Neuronal stem cell (in vitro differentiated cells): ENCODE measurements at regions not wholly inside any gene's neighbourhood (a gene's known extent, or its start where the extent isn't known, plus 50 kb on each side); places are given as distances from the start of the nearest gene placed in this dataset.

Source experiments
- DNase-seq: peaks from one replicate; pipeline ENCODE4 v3.0.0-alpha.2; 2013; ENCODE audit warnings: low spot score
- H2AFZ ChIP-seq: one replicate; pipeline ENCODE4 v1.6.1; 2013; ENCODE audit warnings: mild to moderate bottlenecking, low read length, inconsistent platforms
- H2AK5ac ChIP-seq: 2 replicates; pipeline ENCODE4 v1.6.1; 2013; ENCODE audit warnings: low read depth, mild to moderate bottlenecking, inconsistent platforms, low read length, moderate library complexity, mixed read lengths
- H2BK120ac ChIP-seq: 2 replicates; pipeline ENCODE4 v1.6.1; 2013; ENCODE audit warnings: low read depth, mild to moderate bottlenecking, inconsistent platforms, low read length, moderate library complexity, mixed read lengths
- H2BK12ac ChIP-seq: one replicate; pipeline ENCODE4 v1.6.1; 2013; ENCODE audit warnings: low read length, inconsistent platforms
- H2BK15ac ChIP-seq: 2 replicates; pipeline ENCODE4 v1.6.1; 2013; ENCODE audit warnings: mild to moderate bottlenecking, low read length, inconsistent platforms, mixed read lengths
- H2BK5ac ChIP-seq: one replicate; pipeline ENCODE4 v1.6.1; 2013; ENCODE audit warnings: inconsistent platforms, mild to moderate bottlenecking, low read length, moderate library complexity
- H3K14ac ChIP-seq: one replicate; pipeline ENCODE4 v1.6.1; 2013; ENCODE audit warnings: low read length, inconsistent platforms
- H3K18ac ChIP-seq: 2 replicates; pipeline ENCODE4 v1.6.1; 2013; ENCODE audit warnings: low read length, inconsistent platforms
- H3K23ac ChIP-seq: 2 replicates; pipeline ENCODE4 v1.6.1; 2013; ENCODE audit warnings: low read depth, mild to moderate bottlenecking, mixed read lengths, low read length, inconsistent platforms; ENCODE audit not compliant: poor library complexity
- H3K27ac ChIP-seq: replicated peaks from 3 replicates; pipeline ENCODE4 v1.5.1; 2013; ENCODE audit warnings: low read length, inconsistent platforms
- H3K27me3 ChIP-seq, 3 experiments: 2 replicates each; pipeline ENCODE4 v1.6.1; 2013; ENCODE audit warnings: low read length in 3 of 3, mild to moderate bottlenecking in 2 of 3, inconsistent platforms in 1 of 3, low read depth in 1 of 3, mixed read lengths in 1 of 3, moderate library complexity in 1 of 3; ENCODE audit not compliant: control insufficient read depth in 3 of 3, insufficient read depth in 3 of 3
- H3K36me3 ChIP-seq, 2 donors: replicated peaks in 1 of 2; 2 replicates each; pipeline ENCODE4 v1.6.1; 2013; ENCODE audit warnings: low read length in 2 of 2; ENCODE audit not compliant: control insufficient read depth in 2 of 2, insufficient read depth in 2 of 2
- H3K4ac ChIP-seq: 2 replicates; pipeline ENCODE4 v1.6.1; 2013; ENCODE audit warnings: inconsistent platforms, mild to moderate bottlenecking, low read length, moderate library complexity
- H3K4me1 ChIP-seq, 2 donors: 1 replicate in 1 of 2; 2 replicates in 1 of 2; pipeline ENCODE4 v1.6.1; 2013; ENCODE audit warnings: low read length in 2 of 2, low read depth in 1 of 2; ENCODE audit not compliant: control insufficient read depth in 2 of 2, insufficient read depth in 1 of 2
- H3K4me2 ChIP-seq: one replicate; pipeline ENCODE4 v1.6.1; 2013; ENCODE audit warnings: mild to moderate bottlenecking, low read length, inconsistent platforms; ENCODE audit not compliant: insufficient read depth, poor library complexity, severe bottlenecking
- H3K4me3 ChIP-seq, 2 donors: 2 replicates each; pipeline ENCODE4 v1.5.1; 2013; ENCODE audit warnings: low read length in 2 of 2, mild to moderate bottlenecking in 2 of 2, inconsistent platforms in 1 of 2, moderate library complexity in 1 of 2
- H3K79me1 ChIP-seq: one replicate; pipeline ENCODE4 v1.6.1; 2013; ENCODE audit warnings: low read depth, mild to moderate bottlenecking, inconsistent platforms, low read length, moderate library complexity
- H3K9ac ChIP-seq: one replicate; pipeline ENCODE4 v1.6.1; 2013; ENCODE audit warnings: mild to moderate bottlenecking, low read depth, low read length, inconsistent platforms; ENCODE audit not compliant: poor library complexity
- H3K9me3 ChIP-seq, 2 donors: replicated peaks in 1 of 2; 2 replicates each; pipeline versions ENCODE3 to v1.6.1; 2013; ENCODE audit warnings: low read length in 2 of 2, mild to moderate bottlenecking in 2 of 2, inconsistent platforms in 1 of 2, low read depth in 1 of 2, mixed read lengths in 1 of 2, moderate library complexity in 1 of 2; ENCODE audit not compliant: control insufficient read depth in 2 of 2, insufficient read depth in 1 of 2
- H4K8ac ChIP-seq: one replicate; pipeline ENCODE4 v1.6.1; 2013; ENCODE audit warnings: low read depth, mild to moderate bottlenecking, inconsistent platforms, low read length, moderate library complexity
- H4K91ac ChIP-seq: one replicate; pipeline ENCODE4 v1.6.1; 2013; ENCODE audit warnings: low read length, low read depth, mild to moderate bottlenecking, inconsistent platforms; ENCODE audit not compliant: poor library complexity
- WGBS, 2 donors: extraction: QIAGEN DNeasy Blood & Tissue Kit; methylation state at CpG; one replicate each; pipeline ENCODE4 v1.1.7; 2013; ENCODE audit warnings: missing lambda C conversion rate in 2 of 2, mixed read lengths in 1 of 2; ENCODE audit not compliant: insufficient read length in 2 of 2, insufficient replicate concordance in 1 of 2; ENCODE audit errors: extremely low coverage in 2 of 2; 5-methylcytosine and 5-hydroxymethylcytosine counted together

- no peaks in the 10 kb centered on the region for H3K79me1 ChIP-seq
- H3K9ac ChIP-seq: no peak overlapping the region
- WGBS, 2 donors: no CpG with 5 or more reads among the region's 3 CpGs
- no peak for DNase-seq
- H3K4ac ChIP-seq: no peak overlapping the region
- no peak overlapping the region for H2BK5ac ChIP-seq
- no peak overlapping the region for H2BK15ac ChIP-seq
- no peak overlapping the region for H2BK120ac ChIP-seq
- H2AFZ ChIP-seq: no peak overlapping the region
- no peak overlapping the region for H3K27ac ChIP-seq
- no peak overlapping the region for H2AK5ac ChIP-seq
- no peak overlapping the region for H4K8ac ChIP-seq
- no peak overlapping the region for H3K14ac ChIP-seq
- no peaks in the 10 kb centered on the region for H3K9me3 ChIP-seq
- H3K23ac ChIP-seq: no peak overlapping the region
- H3K27me3 ChIP-seq: no peaks in the 10 kb centered on the region
- H3K4me2 ChIP-seq: no peak overlapping the region
- no peak overlapping the region for H3K4me3 ChIP-seq
- no peaks in the 10 kb centered on the region for H3K36me3 ChIP-seq
- H3K4me1 ChIP-seq: no peaks in the 10 kb centered on the region
- no peak overlapping the region for H2BK12ac ChIP-seq
- H3K18ac ChIP-seq: no peak overlapping the region
- no peak overlapping the region for H4K91ac ChIP-seq
Observed at GRCh38 chr3:110846971-110847370, 224.6 kb upstream of the NECTIN3 start.

- Histone ChIP-seq H2AFZ (no peak overlapping the region), H2AK5ac (no peak overlapping the region), H3K4me2 (no peak overlapping the region), H3K27me3 (no peaks in the 10 kb centered on the region), H3K79me1 (no peaks in the 10 kb centered on the region), H3K18ac (no peak overlapping the region), H2BK15ac (no peak overlapping the region), H2BK12ac (no peak overlapping the region), H2BK120ac (no peak overlapping the region), H4K8ac (no peak overlapping the region), H2BK5ac (no peak overlapping the region), H3K36me3 (no peaks in the 10 kb centered on the region), H3K4ac (no peak overlapping the region), H3K4me3 (no peak overlapping the region), H3K27ac (no peak overlapping the region), H3K9ac (no peak overlapping the region), H3K14ac (no peak overlapping the region), H3K4me1 (no peaks in the 10 kb centered on the region), H4K91ac (no peak overlapping the region), H3K9me3 (no peaks in the 10 kb centered on the region), H3K23ac (no peak overlapping the region)
- no peak for DNase-seq
- WGBS, 2 donors: no CpG with 5 or more reads among the region's 2 CpGs
Observed at GRCh38 chr3:110849064-110849463, 222.6 kb upstream of the NECTIN3 start.

- DNase-seq: no peak
- no peak overlapping the region for H2AK5ac ChIP-seq
- no peak overlapping the region for H2BK120ac ChIP-seq
- H3K18ac ChIP-seq: no peak overlapping the region
- H3K4me2 ChIP-seq: no peak overlapping the region
- H3K9ac ChIP-seq: no peak overlapping the region
- H4K8ac ChIP-seq: no peak overlapping the region
- no peaks in the 10 kb centered on the region for H3K27me3 ChIP-seq
- no peaks in the 10 kb centered on the region for H3K36me3 ChIP-seq
- no peak overlapping the region for H3K27ac ChIP-seq
- H4K91ac ChIP-seq: no peak overlapping the region
- H2BK15ac ChIP-seq: no peak overlapping the region
- H3K4me3 ChIP-seq: no peak overlapping the region
- no peak overlapping the region for H2BK12ac ChIP-seq
- no peaks in the 10 kb centered on the region for H3K4me1 ChIP-seq
- no peak overlapping the region for H3K23ac ChIP-seq
- H3K79me1 ChIP-seq: no peaks in the 10 kb centered on the region
- H3K9me3 ChIP-seq: no peaks in the 10 kb centered on the region
- H3K4ac ChIP-seq: no peak overlapping the region
- no peak overlapping the region for H2BK5ac ChIP-seq
- H2AFZ ChIP-seq: no peak overlapping the region
- H3K14ac ChIP-seq: no peak overlapping the region
Observed at GRCh38 chr3:110851736-110852135, 219.9 kb upstream of the NECTIN3 start.

GRCh38 chr3:110855207-110855606 lies 216.4 kb upstream of the NECTIN3 start:
- no peak overlapping the region for H2BK120ac ChIP-seq
- H3K27me3 ChIP-seq: no peaks in the 10 kb centered on the region
- H3K4me2 ChIP-seq: no peak overlapping the region
- no peak overlapping the region for H3K27ac ChIP-seq
- H3K14ac ChIP-seq: no peak overlapping the region
- no peak overlapping the region for H2AK5ac ChIP-seq
- no peak overlapping the region for H3K4me3 ChIP-seq
- no peaks in the 10 kb centered on the region for H3K36me3 ChIP-seq
- no peaks in the 10 kb centered on the region for H3K4me1 ChIP-seq
- no peak overlapping the region for H3K9ac ChIP-seq
- H3K79me1 ChIP-seq: no peaks in the 10 kb centered on the region
- H2BK15ac ChIP-seq: no peak overlapping the region
- H3K23ac ChIP-seq: no peak overlapping the region
- H3K18ac ChIP-seq: no peak overlapping the region
- H2AFZ ChIP-seq: no peak overlapping the region
- DNase-seq: no peak
- no peak overlapping the region for H2BK5ac ChIP-seq
- no peak overlapping the region for H4K8ac ChIP-seq
- WGBS, 2 donors: no CpG with 5 or more reads among the region's 2 CpGs
- H2BK12ac ChIP-seq: no peak overlapping the region
- H3K4ac ChIP-seq: no peak overlapping the region
- no peaks in the 10 kb centered on the region for H3K9me3 ChIP-seq
- H4K91ac ChIP-seq: no peak overlapping the region
